ENCODE measurements at regions not wholly inside any gene's neighbourhood (a gene's known extent, or its start where the extent isn't known, plus 50 kb on each side); places are given as distances from the start of the nearest gene placed in this dataset.
"Not testable (repeated sequence)": the region's sequence is repeated elsewhere in the genome, so short reads cannot be mapped to it uniquely, and the experiment has no call there.

- H3K9me2 ChIP-seq (ENCODE audit: insufficient read depth) = peaks cover 14% of the 10 kb centered on the region; the same call in 1 of the 2 replicates
- no peaks in the 10 kb centered on the region for H3K27me3 ChIP-seq (ENCODE audit: insufficient read depth)
- no peak overlapping the region for H3K27ac ChIP-seq (ENCODE audit: low read depth)
- H3K4me3 ChIP-seq = no peak overlapping the region
- no peak for TF ChIP-seq ETS1 (IDR thresholded peaks at IDR 0.05)
- no peak for TF ChIP-seq EZH2phosphoT487 (IDR thresholded peaks at IDR 0.05; ENCODE audit: unreplicated experiment)
- TF ChIP-seq JUNB (IDR thresholded peaks at IDR 0.05; ENCODE audit: unreplicated experiment) = no peak
- TF ChIP-seq EZH2 (IDR thresholded peaks at IDR 0.05; ENCODE audit: low read depth, unreplicated experiment) = no peak
- TF ChIP-seq STAT1 (IDR thresholded peaks at IDR 0.05; ENCODE audit: unreplicated experiment) = no peak
- no peak for TF ChIP-seq ZNF462 (CRISPR knock-in tag; IDR thresholded peaks at IDR 0.05)
- no peak for TF ChIP-seq CTCF (conservative IDR thresholded peaks at IDR 0.05; ENCODE audit: low read depth in 2 of 2)
- no peak for TF ChIP-seq POLR2AphosphoS5 (IDR thresholded peaks at IDR 0.05; ENCODE audit: low read depth)
- H4K20me1 ChIP-seq (replicated peaks; ENCODE audit: insufficient read depth) = no peaks in the 10 kb centered on the region
- Mint-ChIP-seq H3K4me3 (no peak overlapping the region), H3K36me3 (ENCODE audit: low read depth) (peaks cover 19% of the 10 kb centered on the region), H3K9me3 (peaks cover 34% of the 10 kb centered on the region), H3K27me3 (ENCODE audit: insufficient read depth, low read depth, poor library complexity) (peaks cover 5% of the 10 kb centered on the region), H3K4me1 (peaks cover 2% of the 10 kb centered on the region; the same call in 1 of the 3 replicates), H3K27ac (no peak overlapping the region)
- DNase-seq (ENCODE audit: low spot score) (no peak), ATAC-seq (no peak)
- H3F3A ChIP-seq (replicated peaks; ENCODE audit: low read depth) = no peaks in the 10 kb centered on the region
- H3K4me1 ChIP-seq (ENCODE audit: insufficient read depth) = no peaks in the 10 kb centered on the region
- no peaks in the 10 kb centered on the region for H3K79me2 ChIP-seq (replicated peaks; ENCODE audit: insufficient read depth)
- H2AFZ ChIP-seq = no peak overlapping the region
- H3K36me3 ChIP-seq (ENCODE audit: insufficient read depth) = no peaks in the 10 kb centered on the region; the same call in 1 of the 2 replicates
- no peak overlapping the region for H3K4me2 ChIP-seq
Measured at GRCh38 chr6:112971651-112972050, 624.5 kb downstream of the RFPL4B start.

- H3K4me3 Mint-ChIP-seq; DNase-seq (ENCODE audit: low spot score); H3K27me3 Mint-ChIP-seq (ENCODE audit: insufficient read depth, low read depth, poor library complexity): not testable (repeated sequence)
Measured at GRCh38 chr6:112974931-112975330, 627.8 kb downstream of the RFPL4B start.

GRCh38 chr6:112976579-112976978 is 629.4 kb downstream of the RFPL4B start:
- H3F3A ChIP-seq (replicated peaks; ENCODE audit: low read depth); H3K27ac ChIP-seq (ENCODE audit: low read depth); H2AFZ ChIP-seq; H3K4me3 ChIP-seq; H3K4me1 Mint-ChIP-seq; H3K27me3 ChIP-seq (ENCODE audit: insufficient read depth); H3K9me2 ChIP-seq (ENCODE audit: insufficient read depth); H3K4me3 Mint-ChIP-seq; H3K4me2 ChIP-seq; H4K20me1 ChIP-seq (replicated peaks; ENCODE audit: insufficient read depth); H3K36me3 Mint-ChIP-seq (ENCODE audit: low read depth); H3K79me2 ChIP-seq (replicated peaks; ENCODE audit: insufficient read depth); H3K36me3 ChIP-seq (ENCODE audit: insufficient read depth); DNase-seq (ENCODE audit: low spot score); H3K4me1 ChIP-seq (ENCODE audit: insufficient read depth); H3K27me3 Mint-ChIP-seq (ENCODE audit: insufficient read depth, low read depth, poor library complexity); ATAC-seq: not testable (repeated sequence)
- Mint-ChIP-seq H3K9me3 (peaks cover 15% of the 10 kb centered on the region; the same call in 2 of the 3 replicates), H3K27ac (peak overlapping the region; percentile 11; the same call in 1 of the 2 replicates)

More at GRCh38 chr6:112974931-112975330, 627.8 kb downstream of the RFPL4B start:
- H3K27me3 ChIP-seq (ENCODE audit: insufficient read depth); H3K27ac ChIP-seq (ENCODE audit: low read depth); H3K36me3 ChIP-seq (ENCODE audit: insufficient read depth); H3F3A ChIP-seq (replicated peaks; ENCODE audit: low read depth); H2AFZ ChIP-seq; H4K20me1 ChIP-seq (replicated peaks; ENCODE audit: insufficient read depth); ATAC-seq; H3K4me2 ChIP-seq; H3K79me2 ChIP-seq (replicated peaks; ENCODE audit: insufficient read depth); H3K4me3 ChIP-seq; H3K27ac Mint-ChIP-seq; H3K36me3 Mint-ChIP-seq (ENCODE audit: low read depth); H3K4me1 Mint-ChIP-seq; H3K9me2 ChIP-seq (ENCODE audit: insufficient read depth); H3K4me1 ChIP-seq (ENCODE audit: insufficient read depth): not testable (repeated sequence)
- H3K9me3 Mint-ChIP-seq = peaks cover 15% of the 10 kb centered on the region; the same call in 2 of the 3 replicates
